Colonic mucosa (tissue), 4 donors: ENCODE measurements at regions not wholly inside any gene's neighbourhood (a gene's known extent, or its start where the extent isn't known, plus 50 kb on each side); places are given as distances from the start of the nearest gene placed in this dataset.

ENCODE experiments used
- DNase-seq: peaks from one replicate; pipeline ENCODE4 v3.0.0-alpha.2; 2020
- H3K27ac ChIP-seq: fragments of 200-600 bp; one replicate; pipeline ENCODE4 v1.8.0; 2021
- H3K27me3 ChIP-seq: fragments of 200-600 bp; one replicate; pipeline ENCODE4 v1.8.0; 2021
- H3K36me3 ChIP-seq: fragments of 200-600 bp; one replicate; pipeline ENCODE4 v1.8.0; 2021
- H3K4me1 ChIP-seq: fragments of 200-600 bp; one replicate; pipeline ENCODE4 v1.8.0; 2021; ENCODE audit warnings: mild to moderate bottlenecking
- H3K4me3 ChIP-seq: fragments of 200-600 bp; one replicate; pipeline ENCODE4 v1.8.0; 2021
- H3K9ac ChIP-seq, 2 donors: one replicate each; pipeline ENCODE4 v1.7.0; 2013; ENCODE audit warnings: control low read depth in 2 of 2, low read depth in 2 of 2, low read length in 2 of 2
- H3K9me3 ChIP-seq: fragments of 200-600 bp; one replicate; pipeline ENCODE4 v1.8.0; 2021
- intact Hi-C: fragments of 100-400 bp; cut with DNase I; formaldehyde crosslinking; loops from one replicate; pipeline ENCODE4 v1.14.1; 2022
- TF ChIP-seq, protein P1 (sequence below): fragments of 200-600 bp; IDR thresholded peaks from one replicate; pipeline ENCODE4 v1.8.0; 2022; ENCODE audit warnings: antibody characterized with exemption, mild to moderate bottlenecking
- donor health status: healthy.
- donor health status: DM: no; HTN: no; CAD: no.
- donor health status: DM: no; HTN: no; CAD: no.

- no peak overlapping the region for H3K9ac ChIP-seq
- H3K4me3 ChIP-seq = no peak overlapping the region
- intact Hi-C loops = no loop called here
- no peaks in the 10 kb centered on the region for H3K9me3 ChIP-seq
- H3K27me3 ChIP-seq = no peaks in the 10 kb centered on the region
- no peak for DNase-seq
- H3K27ac ChIP-seq = no peak overlapping the region
- H3K4me1 ChIP-seq = no peaks in the 10 kb centered on the region
- no peaks in the 10 kb centered on the region for H3K36me3 ChIP-seq
- TF ChIP-seq, protein P1, sequence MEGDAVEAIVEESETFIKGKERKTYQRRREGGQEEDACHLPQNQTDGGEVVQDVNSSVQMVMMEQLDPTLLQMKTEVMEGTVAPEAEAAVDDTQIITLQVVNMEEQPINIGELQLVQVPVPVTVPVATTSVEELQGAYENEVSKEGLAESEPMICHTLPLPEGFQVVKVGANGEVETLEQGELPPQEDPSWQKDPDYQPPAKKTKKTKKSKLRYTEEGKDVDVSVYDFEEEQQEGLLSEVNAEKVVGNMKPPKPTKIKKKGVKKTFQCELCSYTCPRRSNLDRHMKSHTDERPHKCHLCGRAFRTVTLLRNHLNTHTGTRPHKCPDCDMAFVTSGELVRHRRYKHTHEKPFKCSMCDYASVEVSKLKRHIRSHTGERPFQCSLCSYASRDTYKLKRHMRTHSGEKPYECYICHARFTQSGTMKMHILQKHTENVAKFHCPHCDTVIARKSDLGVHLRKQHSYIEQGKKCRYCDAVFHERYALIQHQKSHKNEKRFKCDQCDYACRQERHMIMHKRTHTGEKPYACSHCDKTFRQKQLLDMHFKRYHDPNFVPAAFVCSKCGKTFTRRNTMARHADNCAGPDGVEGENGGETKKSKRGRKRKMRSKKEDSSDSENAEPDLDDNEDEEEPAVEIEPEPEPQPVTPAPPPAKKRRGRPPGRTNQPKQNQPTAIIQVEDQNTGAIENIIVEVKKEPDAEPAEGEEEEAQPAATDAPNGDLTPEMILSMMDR = no peak
Measured at GRCh38 chr6:87912102-87912501, 135.5 kb upstream of the SPACA1 start.

DNA sequence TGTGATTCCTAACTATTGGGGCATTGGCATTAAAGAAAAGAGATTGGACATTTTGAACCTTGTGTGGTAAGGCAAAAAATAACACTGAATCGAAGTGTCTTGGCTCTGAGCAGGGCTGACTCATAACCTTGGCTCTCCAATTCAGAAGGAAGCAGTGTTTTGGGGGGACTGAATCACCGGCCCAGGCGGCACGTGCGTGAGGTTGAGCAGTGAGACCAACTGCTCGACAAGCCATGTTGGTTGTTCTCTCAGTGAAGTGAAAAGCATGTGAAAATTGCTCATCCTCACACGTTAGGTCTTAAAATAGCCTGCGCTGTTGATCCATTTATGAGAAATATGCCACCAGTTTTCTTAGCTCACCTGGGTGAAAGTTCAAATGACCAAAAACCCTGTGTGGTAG lies 137.8 kb upstream of the SPACA1 start:
- H3K4me3 ChIP-seq = no peak overlapping the region
- no peak overlapping the region for H3K9ac ChIP-seq
- no peaks in the 10 kb centered on the region for H3K9me3 ChIP-seq
- no peaks in the 10 kb centered on the region for H3K36me3 ChIP-seq
- H3K27me3 ChIP-seq = no peaks in the 10 kb centered on the region
- H3K27ac ChIP-seq = no peak overlapping the region
- no peak for DNase-seq
- H3K4me1 ChIP-seq = no peaks in the 10 kb centered on the region
- TF ChIP-seq, protein P1 = no peak
- intact Hi-C loops = no loop called here

- Histone ChIP-seq H3K27me3 (no peaks in the 10 kb centered on the region), H3K27ac (no peak overlapping the region), H3K9ac (no peak overlapping the region), H3K4me3 (no peak overlapping the region), H3K4me1 (no peaks in the 10 kb centered on the region), H3K36me3 (no peaks in the 10 kb centered on the region), H3K9me3 (no peaks in the 10 kb centered on the region)
- no peak for DNase-seq
- intact Hi-C loops = no loop called here
- TF ChIP-seq, protein P1 = no peak
Measured at GRCh38 chr6:87908978-87909811, 138.4 kb upstream of the SPACA1 start.

DNA sequence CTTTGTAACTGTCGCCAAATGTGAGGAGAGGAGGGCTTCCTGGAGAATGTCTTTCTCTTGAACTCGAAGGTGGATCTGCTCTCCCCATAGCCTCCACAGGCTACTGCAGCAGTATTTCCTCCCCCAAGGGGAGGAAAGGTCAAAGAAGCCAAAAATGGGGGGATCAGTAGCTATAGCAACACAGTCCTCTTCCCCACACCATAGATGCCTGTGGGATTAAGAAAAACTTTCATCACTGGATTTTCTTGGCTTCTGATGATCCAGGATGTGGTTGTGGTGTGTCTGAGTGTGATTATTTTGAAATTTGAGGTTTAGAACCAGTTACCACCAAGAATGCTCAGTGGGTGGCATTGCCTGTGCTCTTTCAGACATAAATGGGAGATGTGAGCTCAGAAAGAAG lies 140.1 kb upstream of the SPACA1 start:
- H3K36me3 ChIP-seq = no peaks in the 10 kb centered on the region
- TF ChIP-seq, protein P1 = no peak
- H3K4me3 ChIP-seq = no peak overlapping the region
- no peak for DNase-seq
- no peak overlapping the region for H3K9ac ChIP-seq
- no peaks in the 10 kb centered on the region for H3K9me3 ChIP-seq
- intact Hi-C loops = no loop called here
- no peaks in the 10 kb centered on the region for H3K4me1 ChIP-seq
- H3K27ac ChIP-seq = no peak overlapping the region
- H3K27me3 ChIP-seq = no peaks in the 10 kb centered on the region

GRCh38 chr6:87905101-87905641 lies 142.5 kb upstream of the SPACA1 start:
- no peak overlapping the region for H3K27ac ChIP-seq
- no peaks in the 10 kb centered on the region for H3K9me3 ChIP-seq
- H3K4me3 ChIP-seq = no peak overlapping the region
- TF ChIP-seq, protein P1 = no peak
- no peaks in the 10 kb centered on the region for H3K36me3 ChIP-seq
- DNase-seq = no peak
- H3K4me1 ChIP-seq = no peaks in the 10 kb centered on the region
- H3K9ac ChIP-seq = no peak overlapping the region
- intact Hi-C loops = no loop called here
- H3K27me3 ChIP-seq = no peaks in the 10 kb centered on the region
